Superior temporal gyrus (tissue), 1 donor: ENCODE measurements at regions not wholly inside any gene's neighbourhood (a gene's known extent, or its start where the extent isn't known, plus 50 kb on each side); places are given as distances from the start of the nearest gene placed in this dataset.

Source experiments
- DNase-seq: peaks from one replicate; pipeline ENCODE4 v3.0.0-alpha.2; 2016; ENCODE audit errors: extremely low spot score

DNA sequence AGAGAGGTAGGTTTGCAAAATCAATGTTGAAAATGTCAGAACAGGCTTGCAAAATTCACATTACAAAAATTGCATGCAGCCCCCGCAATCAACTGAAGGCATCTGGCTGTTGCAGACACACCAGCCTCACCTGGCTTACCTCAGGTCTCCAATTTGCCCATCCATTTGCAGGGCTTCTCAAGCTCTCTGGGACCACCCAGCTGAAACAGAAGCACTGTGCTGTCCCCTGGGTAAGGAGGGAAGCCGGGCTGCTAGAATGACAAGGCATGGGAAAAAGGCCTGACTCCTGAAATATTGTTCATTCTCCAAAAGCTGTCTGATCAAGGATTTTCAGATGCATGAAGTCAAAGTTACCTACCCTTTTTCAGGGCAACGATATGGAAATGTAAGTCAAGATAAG, 52.6 kb upstream of the CD93 start:
- DNase-seq = no peak

DNA sequence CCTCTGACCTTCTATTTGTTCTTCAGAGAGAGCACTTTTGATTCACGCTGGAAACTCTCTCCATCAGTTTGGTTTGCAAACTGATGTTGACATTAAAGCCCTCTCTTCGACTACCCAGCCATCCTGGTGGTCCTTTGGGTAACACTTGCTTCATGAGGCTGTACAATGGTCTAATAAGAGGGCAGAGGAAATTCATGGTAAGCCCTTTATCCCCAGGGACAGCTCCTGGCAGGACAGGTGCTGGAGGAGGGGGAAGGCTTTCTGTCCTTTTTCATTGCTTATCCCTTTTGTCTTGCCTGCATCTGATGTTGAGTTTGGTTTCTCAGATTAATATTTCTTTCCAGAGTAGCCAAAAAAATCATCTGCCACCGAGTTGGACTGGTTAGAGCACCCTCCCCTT, 52.1 kb upstream of the CD93 start:
- DNase-seq = no peak

GRCh38 chr20:23136893-23137745, 51.0 kb upstream of the CD93 start:
- no peak for DNase-seq

- DNase-seq = no peak
Observed at GRCh38 chr20:23135449-23136420, 49.6 kb upstream of the CD93 start.
